ENCODE measurements at regions not wholly inside any gene's neighbourhood (a gene's known extent, or its start where the extent isn't known, plus 50 kb on each side); places are given as distances from the start of the nearest gene placed in this dataset.
"Not testable (repeated sequence)": the region's sequence is repeated elsewhere in the genome, so short reads cannot be mapped to it uniquely, and the experiment has no call there.

DNA sequence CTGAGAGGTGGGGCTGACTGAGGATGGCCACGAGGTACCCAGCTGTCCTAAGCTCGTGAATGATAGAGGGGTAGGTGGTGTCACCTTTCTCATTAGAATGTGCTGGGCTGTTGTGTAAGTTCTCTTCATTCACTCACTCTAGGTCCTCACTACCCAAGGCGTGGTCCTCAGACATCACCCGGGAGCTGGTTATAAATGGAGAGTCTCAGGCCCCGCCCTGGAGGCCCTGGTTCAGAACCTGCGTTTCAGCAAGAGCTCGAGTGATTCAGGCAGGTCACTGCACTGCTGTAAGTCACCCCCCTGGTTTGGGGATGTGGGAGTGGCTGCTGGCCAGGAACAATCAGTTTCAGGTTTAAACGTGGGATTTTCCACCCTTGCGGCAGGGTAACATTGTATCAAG is 139.8 kb downstream of the FOXL1 start:
- no peak for DNase-seq

DNA sequence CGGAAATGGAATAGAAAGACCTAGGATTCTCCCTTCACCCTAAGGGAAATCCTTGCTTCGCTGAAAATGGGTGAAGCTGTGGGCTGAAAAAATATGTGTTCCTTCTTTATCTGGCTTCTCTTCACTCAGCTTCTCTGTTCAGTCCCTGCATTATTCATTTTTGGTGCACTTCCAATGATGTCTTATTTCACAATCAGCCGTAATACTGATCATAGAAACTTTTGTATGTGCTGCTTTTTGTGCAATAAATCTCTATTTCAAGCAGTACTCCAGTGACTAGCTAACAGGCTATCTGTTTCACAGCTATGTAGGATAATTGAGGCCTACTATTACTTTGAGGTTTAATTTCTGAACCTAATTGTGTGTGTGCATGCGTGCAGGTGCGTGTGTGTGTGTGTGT is 144.6 kb downstream of the FOXL1 start:
- DNase-seq: no peak

DNA sequence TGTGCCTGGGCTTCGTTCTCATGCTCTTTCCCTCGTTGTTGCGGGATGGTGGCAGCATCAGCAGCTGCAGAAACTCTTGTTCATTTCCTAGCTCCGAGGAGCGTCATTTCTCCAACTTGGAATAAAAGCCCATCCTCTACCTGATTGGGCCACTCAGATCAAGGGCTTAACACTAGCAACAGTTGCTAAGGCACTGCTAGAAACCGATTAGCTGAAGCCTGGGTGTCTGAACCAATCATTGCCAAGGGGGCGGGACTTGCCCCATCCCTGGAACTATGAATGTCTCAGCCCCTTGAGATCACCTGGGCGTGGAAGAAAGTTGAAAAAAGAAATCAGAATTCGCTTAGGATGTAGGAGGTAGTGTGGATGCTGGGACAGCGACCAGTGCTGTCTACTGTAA is 145.3 kb downstream of the FOXL1 start:
- no peak for DNase-seq

DNA sequence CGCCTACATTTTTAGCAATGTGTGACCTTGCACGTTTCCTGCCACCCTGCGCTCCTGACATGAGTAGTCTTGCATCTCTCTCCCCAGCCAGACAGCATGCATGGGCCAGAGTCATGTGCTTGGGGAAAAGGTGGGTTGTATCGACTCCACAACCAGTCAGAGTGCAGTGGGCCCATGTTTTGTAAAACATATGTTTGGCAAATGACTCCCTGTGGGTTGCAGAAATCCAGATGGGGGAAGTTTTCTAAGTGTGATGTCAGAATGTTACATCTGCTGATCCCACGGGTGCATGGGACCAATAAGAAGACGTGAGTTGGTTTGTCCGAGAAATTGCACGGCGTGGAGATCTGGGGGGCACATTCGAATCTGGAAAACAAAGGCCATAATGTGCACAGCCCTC is 147.1 kb downstream of the FOXL1 start:
- no peak for DNase-seq

DNA sequence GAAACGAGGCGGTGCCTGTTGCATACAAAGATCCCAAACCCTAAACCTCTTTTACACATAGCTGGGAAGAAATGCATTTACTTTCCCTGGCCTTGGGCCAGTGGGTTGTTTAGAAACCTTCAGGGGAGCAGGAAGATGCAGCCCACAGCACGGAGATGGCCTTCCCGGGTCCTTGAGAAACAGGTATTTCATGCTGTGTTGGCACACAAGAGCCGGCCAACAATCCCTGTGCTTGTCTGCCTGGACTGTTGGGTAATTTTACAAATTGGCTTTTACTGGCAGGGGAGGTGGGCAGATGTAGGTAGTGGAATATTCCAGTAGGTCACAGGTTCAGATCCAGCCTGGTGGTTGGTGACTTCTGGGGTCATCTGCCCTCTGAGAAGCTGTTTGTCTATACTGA is 148.0 kb downstream of the FOXL1 start:
- no peak for DNase-seq

DNA sequence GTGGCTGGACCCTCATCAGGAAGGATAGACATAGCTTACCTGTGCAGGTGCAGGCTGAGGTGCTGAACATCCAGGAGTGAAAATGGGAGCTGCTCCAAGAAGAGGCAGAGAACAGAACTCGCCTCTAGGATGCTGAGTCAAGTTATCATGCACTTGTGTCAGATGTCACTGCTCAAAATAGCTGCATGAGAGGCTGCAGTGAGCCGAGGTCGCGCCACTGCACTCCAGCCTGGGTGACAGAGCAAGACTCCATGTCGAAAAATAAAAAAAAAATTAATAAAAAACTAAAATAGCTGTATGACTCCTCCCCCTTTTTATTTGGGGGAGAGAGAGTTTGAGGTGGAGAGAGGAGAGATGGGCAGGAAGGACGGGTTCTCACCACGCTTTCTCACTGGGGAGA is 148.8 kb downstream of the FOXL1 start:
- DNase-seq: no peak

DNA sequence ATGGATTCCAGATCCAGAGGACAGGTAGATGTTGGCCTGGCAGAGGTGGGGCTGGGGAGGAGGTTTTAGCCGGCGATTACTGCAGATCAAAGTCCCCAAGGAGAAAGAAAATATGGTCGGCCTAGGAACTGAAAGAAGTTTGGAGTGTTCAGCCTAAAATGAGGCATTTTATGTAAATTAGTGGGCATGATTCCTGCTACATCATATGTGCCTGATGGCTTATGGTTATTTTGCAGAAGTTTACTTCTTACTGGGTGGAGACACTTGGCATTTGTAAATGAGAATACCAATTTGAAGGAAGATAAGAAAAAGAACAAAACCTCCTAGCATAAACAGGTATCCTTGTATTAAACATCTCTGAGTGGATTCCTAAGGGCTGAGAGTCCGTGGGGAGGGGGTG is 149.3 kb downstream of the FOXL1 start:
- DNase-seq: no peak

DNA sequence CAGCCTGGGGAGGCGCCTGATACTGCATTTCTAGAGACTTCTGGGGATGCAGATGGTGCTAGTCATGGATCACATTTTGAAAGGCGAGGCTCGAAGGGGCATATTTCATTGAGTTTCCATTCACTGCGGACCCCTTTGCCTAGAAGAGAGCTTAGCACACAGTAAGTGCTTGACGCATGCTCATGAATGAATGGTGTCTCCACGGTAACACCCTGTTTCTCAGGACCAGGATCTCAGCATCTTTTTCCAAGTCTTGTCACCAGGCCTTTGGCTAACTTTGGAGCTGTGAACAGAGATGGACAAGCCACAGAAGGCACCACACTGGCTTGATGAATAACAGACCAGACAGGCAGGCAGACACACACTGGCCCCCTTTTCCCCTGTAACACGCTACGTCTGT is 151.3 kb downstream of the FOXL1 start:
- DNase-seq: no peak

DNA sequence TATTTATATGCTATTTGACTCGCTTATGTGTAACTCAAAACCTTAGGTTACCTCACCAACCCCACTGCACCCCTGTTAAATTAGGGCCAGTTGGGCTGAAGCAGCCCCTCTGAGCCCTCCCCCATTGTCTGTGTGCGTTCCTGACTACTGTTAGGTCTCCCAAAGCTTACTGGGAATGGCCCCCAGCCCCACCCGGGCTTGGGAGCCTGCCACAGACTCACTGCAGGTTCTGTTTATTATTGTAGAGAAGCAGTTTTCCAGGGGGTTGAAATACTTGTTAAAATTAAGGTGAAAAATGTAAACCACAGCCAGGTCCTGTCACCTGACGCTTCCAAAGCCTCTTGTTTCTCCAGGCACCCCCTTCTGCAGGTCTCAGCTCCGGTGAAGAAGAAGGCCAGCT is 151.7 kb downstream of the FOXL1 start:
- DNase-seq: no peak

DNA sequence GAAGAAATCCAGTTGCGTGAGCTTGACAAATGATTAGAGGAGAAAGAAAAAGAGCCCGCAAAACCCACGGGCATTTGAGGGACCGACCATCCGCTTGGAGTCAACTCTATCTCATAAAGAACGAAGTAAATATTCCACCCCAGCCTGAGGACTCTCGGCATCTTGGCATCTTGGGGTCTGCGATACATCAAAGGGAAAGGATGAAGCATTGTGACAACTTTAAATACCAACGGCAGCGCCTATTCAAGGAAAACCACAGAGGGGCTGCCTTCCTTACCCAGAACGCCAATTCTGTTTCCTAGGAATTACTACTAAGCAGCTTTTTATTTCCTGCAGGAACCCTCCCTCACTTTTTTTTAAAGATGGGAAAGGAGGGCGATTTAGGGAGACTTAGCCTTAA is 152.2 kb downstream of the FOXL1 start:
- DNase-seq: no peak

DNA sequence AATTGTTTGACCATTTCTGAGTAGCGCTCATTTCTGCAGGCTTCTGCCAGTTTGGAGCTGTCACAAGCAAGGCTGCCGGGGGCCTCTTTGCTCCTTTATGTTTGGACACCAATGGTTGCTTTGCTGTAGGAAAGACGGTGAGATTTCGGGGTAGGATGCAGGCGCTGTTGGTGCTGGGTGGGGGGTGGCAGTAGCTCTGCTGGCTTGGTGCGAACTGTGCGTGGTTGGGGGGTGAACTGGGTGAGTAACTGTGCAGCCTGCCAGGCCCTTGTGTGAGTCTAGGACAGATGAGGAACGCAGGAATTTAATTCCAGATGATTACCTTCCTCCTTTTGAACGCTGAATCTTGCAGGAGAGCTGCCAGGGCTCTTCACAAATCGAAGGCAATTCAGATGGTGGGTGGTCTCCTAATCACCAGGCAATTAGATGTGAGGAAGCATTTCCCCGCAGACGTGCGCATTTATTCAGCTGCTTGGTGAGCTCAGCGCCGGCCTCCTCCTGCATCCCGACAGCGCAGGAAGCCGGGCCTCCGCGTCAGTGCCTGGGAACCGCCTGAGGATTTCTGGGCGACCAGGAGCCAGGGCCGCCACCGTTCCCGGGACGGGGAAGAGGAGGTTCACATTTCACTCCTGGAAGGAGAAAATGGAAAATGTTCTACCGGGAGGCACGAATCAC is 154.4 kb downstream of the FOXL1 start:
- no peak for DNase-seq

DNA sequence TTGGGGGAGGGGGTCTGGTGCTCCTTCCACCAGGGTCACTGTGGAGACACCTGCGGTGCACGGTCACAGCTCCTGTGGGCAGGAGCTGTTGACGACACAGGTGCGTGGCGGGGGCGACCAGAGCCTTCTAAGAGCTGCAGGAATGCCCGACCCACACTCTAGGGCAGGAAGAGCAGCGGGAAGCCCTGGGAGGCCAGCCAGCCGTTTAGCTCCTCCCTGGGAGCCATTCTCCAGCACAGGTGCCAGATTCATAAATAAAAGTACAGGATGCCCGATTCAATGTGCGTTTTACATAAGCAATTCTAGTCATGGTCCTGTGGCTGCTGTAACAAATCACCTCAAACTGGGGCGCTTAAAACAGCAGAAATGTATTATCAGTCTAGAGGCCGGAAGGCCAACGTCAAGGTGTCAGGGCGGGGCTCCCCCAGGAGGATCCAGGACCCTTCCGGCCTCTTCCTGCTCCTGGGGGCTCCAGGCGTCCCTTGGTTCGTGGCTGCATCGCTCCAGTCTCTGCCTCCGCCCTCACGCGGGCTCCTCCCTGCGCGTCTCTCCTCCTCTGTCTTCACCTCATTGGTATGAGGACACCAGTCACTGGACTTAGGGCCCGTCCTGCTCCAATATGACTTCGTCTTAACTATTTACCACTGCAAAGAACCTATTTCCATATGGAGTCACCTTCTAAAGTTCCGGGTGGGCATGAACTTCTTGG is 155.4 kb downstream of the FOXL1 start:
- DNase-seq: no peak

DNA sequence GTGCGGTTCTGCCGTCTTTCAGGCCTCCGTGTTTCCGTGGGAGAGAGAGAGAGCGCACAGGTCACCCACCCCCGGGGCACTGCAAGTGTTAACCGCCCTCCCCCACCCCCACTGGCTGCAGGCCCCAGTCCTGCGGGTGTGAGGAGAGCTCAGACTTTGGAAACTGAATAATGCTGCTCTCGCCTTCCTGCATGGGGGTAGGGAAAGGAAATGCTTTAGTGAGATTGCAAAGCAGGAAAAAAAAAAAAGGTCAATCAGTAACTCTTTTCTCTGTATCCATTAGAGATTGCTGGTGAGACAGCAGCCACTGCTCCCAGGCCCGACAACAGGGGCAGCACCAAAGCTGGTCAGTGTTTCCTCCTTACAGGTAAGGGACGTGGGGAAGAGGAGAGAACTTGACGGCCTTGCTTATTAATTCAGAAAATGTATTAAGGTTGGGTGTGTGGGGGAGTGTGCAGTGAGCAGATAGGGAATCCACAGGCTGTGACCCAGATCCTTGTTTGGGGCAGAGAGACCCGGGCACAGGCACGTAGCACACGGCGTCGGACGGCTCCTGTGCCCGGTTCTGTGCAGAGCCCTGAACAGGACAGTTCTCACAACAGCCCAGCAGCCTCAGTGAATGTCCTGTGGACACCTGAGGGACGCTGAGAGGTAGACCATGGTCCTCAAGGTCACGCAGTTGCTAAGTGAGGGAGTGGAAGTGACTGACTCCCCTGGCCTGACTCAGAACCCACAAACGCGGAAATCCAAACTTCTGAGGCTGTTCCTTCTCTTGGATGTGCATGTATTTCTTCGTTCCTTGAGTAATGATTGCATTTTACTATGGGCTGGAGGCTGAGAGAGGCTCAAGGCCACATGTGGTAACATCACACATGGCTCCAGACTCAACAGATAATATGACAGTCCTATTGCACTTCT is 156.5 kb downstream of the FOXL1 start:
- DNase-seq: no peak

DNA sequence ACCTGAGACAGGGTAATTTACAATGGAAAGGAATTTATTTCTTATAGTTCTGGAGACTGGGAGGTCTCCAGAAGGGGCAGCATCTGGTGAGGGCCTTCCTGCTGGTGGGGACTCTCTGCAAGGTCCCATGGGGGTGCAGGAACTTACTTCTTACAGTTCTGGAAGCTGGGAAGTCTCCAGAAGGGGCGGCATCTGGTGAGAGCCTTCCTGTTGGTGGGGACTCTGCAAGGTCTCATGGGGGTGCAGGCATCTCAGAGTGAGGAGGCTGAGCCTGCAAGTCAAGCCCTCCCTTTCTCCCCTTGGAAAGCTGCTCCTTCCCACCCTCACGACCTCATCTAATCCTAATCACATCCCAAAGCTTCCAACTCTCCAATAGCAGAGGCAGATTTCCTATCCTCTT is 157.4 kb downstream of the FOXL1 start:
- no peak for DNase-seq

DNA sequence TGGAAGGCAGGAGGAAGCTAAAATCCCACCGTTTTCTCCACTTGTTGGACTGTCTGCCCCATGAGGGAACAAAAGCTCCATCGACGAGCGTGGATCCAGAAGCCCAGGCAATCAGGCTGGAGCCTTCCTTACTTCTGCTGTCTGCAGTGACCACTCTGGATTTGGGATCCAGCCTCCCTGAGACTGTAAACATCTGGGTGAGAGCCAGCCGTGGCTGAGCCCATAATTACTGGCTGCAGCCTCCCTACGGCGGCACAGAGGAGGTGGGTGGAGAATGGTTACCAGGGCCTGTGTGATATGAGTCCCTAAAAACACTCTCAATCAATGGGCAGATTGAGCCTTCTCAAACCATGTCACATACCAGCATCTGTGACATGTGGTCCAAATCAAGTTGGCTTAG is 158.2 kb downstream of the FOXL1 start:
- DNase-seq: no peak

DNA sequence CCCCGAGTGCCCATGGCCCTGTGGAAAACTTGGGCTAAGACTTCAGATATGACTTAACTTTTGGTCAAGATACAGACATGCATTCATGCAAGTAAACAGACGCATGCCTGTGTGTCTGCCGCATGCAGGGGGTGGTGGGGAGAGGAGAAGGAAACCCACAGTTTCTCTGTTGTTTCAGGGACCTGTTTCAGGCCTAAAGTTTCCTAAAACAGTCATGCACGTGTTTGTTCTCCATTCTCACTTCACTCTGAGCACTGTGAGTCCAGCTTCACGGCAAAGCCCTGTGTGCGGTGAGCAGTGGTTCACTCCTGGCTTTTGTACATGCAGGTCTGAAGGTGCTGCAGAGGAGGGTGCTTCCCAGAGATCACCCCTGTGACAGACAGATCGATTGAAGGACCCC is 158.7 kb downstream of the FOXL1 start:
- no peak for DNase-seq

DNA sequence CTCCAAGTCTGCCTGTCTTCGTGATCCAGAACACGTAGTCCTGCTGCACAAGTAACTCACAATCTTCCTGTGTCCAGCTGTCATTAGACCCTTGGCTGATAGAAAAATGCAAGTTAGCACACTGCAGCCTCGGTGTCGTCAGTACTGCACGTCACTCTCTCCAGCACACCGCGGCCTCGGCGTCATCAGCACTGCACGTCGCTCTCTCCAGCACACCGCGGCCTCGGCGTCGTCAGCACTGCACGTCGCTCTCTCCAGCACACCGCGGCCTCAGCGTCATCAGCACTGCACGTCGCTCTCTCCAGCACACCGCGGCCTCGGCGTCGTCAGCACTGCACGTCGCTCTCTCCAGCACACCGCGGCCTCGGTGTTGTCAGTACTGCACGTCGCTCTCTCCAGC is 160.0 kb downstream of the FOXL1 start:
- DNase-seq: not testable (repeated sequence)

DNA sequence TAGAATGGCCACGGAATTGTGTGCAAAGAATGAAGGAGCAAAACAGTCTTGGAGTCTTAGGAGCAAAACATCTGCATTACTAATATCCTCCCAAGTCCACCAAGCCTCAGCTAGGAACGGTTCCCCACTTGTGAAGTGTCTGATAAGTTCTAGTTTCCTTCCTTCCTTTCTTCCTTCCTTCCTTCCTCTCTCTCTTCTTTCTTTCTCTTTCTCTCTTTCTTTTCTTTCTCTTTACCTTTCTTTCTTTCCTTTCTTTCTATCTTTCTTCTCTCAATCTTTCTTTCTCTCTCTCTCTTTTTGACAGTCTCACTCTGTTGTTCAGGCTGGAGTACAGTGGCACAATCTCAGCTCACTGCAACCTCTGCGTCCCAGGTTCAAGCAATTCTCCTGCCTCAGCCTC is 160.8 kb downstream of the FOXL1 start:
- DNase-seq: no peak

DNA sequence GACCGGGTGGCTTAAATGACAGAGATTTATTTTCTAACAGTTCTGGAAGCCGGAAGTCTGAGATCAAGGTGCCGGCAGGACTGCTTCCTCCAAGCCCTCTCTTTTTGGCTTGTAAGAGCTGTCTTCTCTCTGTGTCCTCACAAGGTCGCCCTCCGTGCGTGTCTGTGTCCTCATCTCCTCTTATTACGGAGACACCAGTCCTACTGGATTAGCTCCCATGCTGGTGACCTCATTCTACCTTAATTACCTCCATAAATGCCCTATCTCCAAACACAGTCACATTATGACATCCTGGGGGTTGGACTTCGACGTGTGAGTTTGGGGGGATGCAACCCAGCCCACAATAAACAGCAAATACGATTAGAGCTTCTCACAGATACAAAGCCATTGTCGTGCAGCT is 161.5 kb downstream of the FOXL1 start:
- DNase-seq: no peak

DNA sequence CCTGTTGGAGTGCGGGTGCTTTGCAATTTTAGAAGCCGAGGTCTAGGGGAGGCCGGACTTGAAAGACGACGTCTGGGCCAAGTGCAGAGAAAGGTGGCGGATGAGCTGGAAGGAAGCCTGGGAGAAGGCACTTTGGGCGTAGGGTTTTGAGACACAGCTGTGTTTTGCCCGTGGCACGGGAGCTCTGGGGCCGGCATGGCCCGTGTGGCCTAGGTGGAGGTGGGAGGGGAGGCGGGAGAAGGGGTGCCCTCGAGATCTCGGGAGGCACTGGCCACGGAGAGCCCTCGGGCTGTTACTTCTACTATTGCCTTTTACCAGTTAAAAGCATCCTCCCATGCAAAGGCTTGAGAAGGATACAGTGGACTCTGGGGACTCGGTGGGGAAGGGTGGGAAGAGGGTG is 161.9 kb downstream of the FOXL1 start:
- DNase-seq: no peak

DNA sequence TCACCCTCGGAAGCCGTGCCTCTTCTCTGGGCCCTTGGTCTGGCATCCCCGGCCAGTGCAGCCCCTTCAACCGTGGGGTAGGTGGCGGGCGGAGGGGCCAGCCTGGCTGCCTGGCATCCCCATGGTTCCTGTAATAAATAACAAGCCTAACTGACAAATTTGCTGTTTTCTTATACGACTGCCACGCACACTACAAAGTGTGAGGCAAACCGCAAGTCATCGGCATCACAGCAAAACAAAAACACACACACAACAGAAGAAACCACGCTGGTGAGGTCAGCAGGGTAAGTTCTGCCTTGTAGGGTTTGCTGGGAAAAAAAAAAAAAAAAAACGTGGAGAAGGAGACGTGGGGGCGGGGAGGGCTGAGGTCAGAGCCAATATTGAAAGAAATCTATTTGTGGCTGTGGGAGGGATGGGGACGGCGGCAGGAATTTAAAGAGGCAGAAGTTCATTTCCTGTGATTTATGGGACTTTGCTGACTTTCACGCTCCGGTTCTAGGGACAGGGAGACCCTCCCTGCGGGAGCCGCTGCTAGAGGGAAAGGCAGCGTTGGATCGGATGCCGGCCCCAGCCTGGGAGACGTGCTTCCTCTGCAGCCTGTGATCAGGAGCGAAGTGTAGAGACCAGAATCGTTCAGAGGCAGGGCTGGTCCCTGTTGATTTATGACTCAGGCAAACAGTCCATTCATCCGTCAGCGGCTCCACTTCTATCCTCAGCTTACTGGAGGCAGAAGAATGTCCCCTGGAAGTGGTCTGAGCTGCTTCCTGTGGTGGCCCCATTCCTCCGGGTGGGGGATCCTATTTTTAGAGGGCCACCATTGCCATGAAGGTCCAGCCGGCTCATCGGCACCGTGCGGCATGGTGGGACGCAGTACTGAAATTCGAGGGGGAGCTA is 162.8 kb downstream of the FOXL1 start:
- DNase-seq: no peak

DNA sequence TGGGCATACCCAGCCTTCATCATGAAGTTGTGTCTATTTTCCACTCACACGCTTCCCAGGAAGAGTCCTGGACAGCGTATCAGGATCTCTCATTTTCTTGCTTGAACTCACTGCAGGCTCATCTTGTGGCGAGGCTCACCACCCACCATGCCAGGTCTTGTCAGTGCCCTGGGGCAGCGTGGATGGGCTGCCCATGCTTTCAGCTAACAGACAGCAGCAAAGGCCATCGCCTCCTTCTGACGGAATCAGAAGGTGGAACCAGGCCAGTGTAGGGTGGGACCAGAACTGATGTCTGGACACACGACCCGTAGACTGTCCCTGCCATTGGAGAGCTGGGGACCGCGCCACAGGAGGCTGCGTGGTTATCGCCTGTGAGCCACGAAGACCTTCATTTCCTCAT is 169.4 kb downstream of the FOXL1 start:
- DNase-seq: no peak

DNA sequence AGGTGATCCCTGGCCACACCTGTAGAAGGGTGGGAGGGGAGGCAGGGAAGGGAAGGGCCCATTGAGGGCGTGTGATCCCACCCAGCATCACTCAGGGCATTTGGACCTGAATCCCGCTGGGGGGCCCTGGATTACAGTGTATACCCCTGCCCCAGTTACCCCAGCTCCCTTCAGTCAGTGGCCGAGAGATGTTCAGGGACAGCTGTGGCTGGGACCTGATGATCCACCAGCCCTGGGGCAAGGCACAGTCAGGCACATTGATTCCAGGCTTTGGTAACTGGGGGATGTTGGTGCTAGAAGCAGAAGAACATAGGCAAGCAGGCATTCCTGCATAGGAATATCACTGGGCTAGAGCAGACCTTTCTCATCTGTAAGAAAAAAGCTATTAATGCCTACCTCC is 170.3 kb downstream of the FOXL1 start:
- DNase-seq: no peak
